ENCODE measurements at regions not wholly inside any gene's neighbourhood (a gene's known extent, or its start where the extent isn't known, plus 50 kb on each side); places are given as distances from the start of the nearest gene placed in this dataset.

- ChIA-PET POLR2A (no interaction called here), CTCF (no interaction called here)
- TF ChIP-seq LEF1 (IDR thresholded peaks at IDR 0.05; ENCODE audit: borderline replicate concordance) = no peak
- no peak for DNase-seq (ENCODE audit: extremely low spot score)
These were observed 290.4 kb upstream of the POU3F3 start for GRCh38 chr2:104563398-104563996.

GRCh38 chr2:104568247-104568646 is 285.7 kb upstream of the POU3F3 start:
- no peak for DNase-seq (ENCODE audit: extremely low spot score)
- CTCF ChIA-PET = no interaction called here
- POLR2A ChIA-PET = no interaction called here
- no peak for TF ChIP-seq FOXA1 (IDR thresholded peaks at IDR 0.05)
- no peak for TF ChIP-seq SUZ12 (IDR thresholded peaks at IDR 0.05)
- no peak for TF ChIP-seq PKNOX1 (IDR thresholded peaks at IDR 0.05)
- TF ChIP-seq BHLHE40 (IDR thresholded peaks at IDR 0.05; ENCODE audit: borderline replicate concordance) = no peak
- no peak for TF ChIP-seq CTBP1 (IDR thresholded peaks at IDR 0.05; ENCODE audit: borderline replicate concordance)
- no peak for TF ChIP-seq ZNF384 (IDR thresholded peaks at IDR 0.05)
- TF ChIP-seq FOXM1 (IDR thresholded peaks at IDR 0.05; ENCODE audit: borderline replicate concordance) = no peak
- TF ChIP-seq SP1 (IDR thresholded peaks at IDR 0.05) = no peak
- no peak for TF ChIP-seq L3MBTL2 (conservative IDR thresholded peaks at IDR 0.05)
- TF ChIP-seq NFRKB (IDR thresholded peaks at IDR 0.05) = no peak
- no peak for TF ChIP-seq ARNT (IDR thresholded peaks at IDR 0.05)
- TF ChIP-seq ELF4 (IDR thresholded peaks at IDR 0.05) = no peak
- no peak for TF ChIP-seq LEF1 (IDR thresholded peaks at IDR 0.05; ENCODE audit: borderline replicate concordance)
- TF ChIP-seq FOXK2 (IDR thresholded peaks at IDR 0.05) = no peak
- TF ChIP-seq TARDBP (IDR thresholded peaks at IDR 0.05) = no peak
- TF ChIP-seq HDGF (IDR thresholded peaks at IDR 0.05; ENCODE audit: borderline replicate concordance) = no peak

GRCh38 chr2:104570259-104570658 is 283.7 kb upstream of the POU3F3 start:
- TF ChIP-seq ARNT (IDR thresholded peaks at IDR 0.05) (no peak), ELF4 (IDR thresholded peaks at IDR 0.05) (no peak), SP1 (IDR thresholded peaks at IDR 0.05) (no peak), SUZ12 (IDR thresholded peaks at IDR 0.05) (no peak), CTBP1 (IDR thresholded peaks at IDR 0.05; ENCODE audit: borderline replicate concordance) (no peak), L3MBTL2 (conservative IDR thresholded peaks at IDR 0.05) (no peak), ZNF384 (IDR thresholded peaks at IDR 0.05) (no peak), BHLHE40 (IDR thresholded peaks at IDR 0.05; ENCODE audit: borderline replicate concordance) (no peak), HDGF (IDR thresholded peaks at IDR 0.05; ENCODE audit: borderline replicate concordance) (no peak), PKNOX1 (IDR thresholded peaks at IDR 0.05) (no peak), FOXA1 (IDR thresholded peaks at IDR 0.05) (no peak), LEF1 (IDR thresholded peaks at IDR 0.05; ENCODE audit: borderline replicate concordance) (no peak), NFRKB (IDR thresholded peaks at IDR 0.05) (no peak), FOXK2 (IDR thresholded peaks at IDR 0.05) (no peak), TARDBP (IDR thresholded peaks at IDR 0.05) (no peak), FOXM1 (IDR thresholded peaks at IDR 0.05; ENCODE audit: borderline replicate concordance) (no peak)
- no peak for DNase-seq (ENCODE audit: extremely low spot score)
- ChIA-PET CTCF (no interaction called here), POLR2A (no interaction called here)

GRCh38 chr2:104572834-104573233 is 281.1 kb upstream of the POU3F3 start:
- no peak for DNase-seq (ENCODE audit: extremely low spot score)
- no peak for TF ChIP-seq TARDBP (IDR thresholded peaks at IDR 0.05)
- TF ChIP-seq FOXK2 (IDR thresholded peaks at IDR 0.05) = no peak
- no peak for TF ChIP-seq PKNOX1 (IDR thresholded peaks at IDR 0.05)
- TF ChIP-seq CTBP1 (IDR thresholded peaks at IDR 0.05; ENCODE audit: borderline replicate concordance) = no peak
- TF ChIP-seq ARNT (IDR thresholded peaks at IDR 0.05) = no peak
- TF ChIP-seq BHLHE40 (IDR thresholded peaks at IDR 0.05; ENCODE audit: borderline replicate concordance) = no peak
- no peak for TF ChIP-seq ZNF384 (IDR thresholded peaks at IDR 0.05)
- TF ChIP-seq SUZ12 (IDR thresholded peaks at IDR 0.05) = no peak
- TF ChIP-seq SP1 (IDR thresholded peaks at IDR 0.05) = no peak
- TF ChIP-seq FOXA1 (IDR thresholded peaks at IDR 0.05) = no peak
- TF ChIP-seq ELF4 (IDR thresholded peaks at IDR 0.05) = no peak
- no peak for TF ChIP-seq L3MBTL2 (conservative IDR thresholded peaks at IDR 0.05)
- no peak for TF ChIP-seq NFRKB (IDR thresholded peaks at IDR 0.05)
- no peak for TF ChIP-seq HDGF (IDR thresholded peaks at IDR 0.05; ENCODE audit: borderline replicate concordance)
- no peak for TF ChIP-seq FOXM1 (IDR thresholded peaks at IDR 0.05; ENCODE audit: borderline replicate concordance)
- TF ChIP-seq LEF1 (IDR thresholded peaks at IDR 0.05; ENCODE audit: borderline replicate concordance) = no peak
- ChIA-PET POLR2A (no interaction called here), CTCF (no interaction called here)

- ChIA-PET CTCF (no interaction called here), POLR2A (no interaction called here)
- TF ChIP-seq TARDBP (IDR thresholded peaks at IDR 0.05) (no peak), ARNT (IDR thresholded peaks at IDR 0.05) (no peak), NFRKB (IDR thresholded peaks at IDR 0.05) (no peak), ELF4 (IDR thresholded peaks at IDR 0.05) (no peak), SUZ12 (IDR thresholded peaks at IDR 0.05) (no peak), ZNF384 (IDR thresholded peaks at IDR 0.05) (no peak)
- no peak for DNase-seq (ENCODE audit: extremely low spot score)
These were observed 279.5 kb upstream of the POU3F3 start for GRCh38 chr2:104574367-104574766.

GRCh38 chr2:104577143-104577542 is 276.8 kb upstream of the POU3F3 start:
- POLR2A ChIA-PET = no interaction called here
- TF ChIP-seq CTBP1 (IDR thresholded peaks at IDR 0.05; ENCODE audit: borderline replicate concordance) (no peak), PKNOX1 (IDR thresholded peaks at IDR 0.05) (no peak), SUZ12 (IDR thresholded peaks at IDR 0.05) (no peak), FOXA1 (IDR thresholded peaks at IDR 0.05) (no peak), ARNT (IDR thresholded peaks at IDR 0.05) (no peak), SP1 (IDR thresholded peaks at IDR 0.05) (no peak), BHLHE40 (IDR thresholded peaks at IDR 0.05; ENCODE audit: borderline replicate concordance) (no peak), TARDBP (IDR thresholded peaks at IDR 0.05) (no peak), FOXK2 (IDR thresholded peaks at IDR 0.05) (no peak), ELF4 (IDR thresholded peaks at IDR 0.05) (no peak), LEF1 (IDR thresholded peaks at IDR 0.05; ENCODE audit: borderline replicate concordance) (no peak), NFRKB (IDR thresholded peaks at IDR 0.05) (no peak), L3MBTL2 (conservative IDR thresholded peaks at IDR 0.05) (no peak), ZNF384 (IDR thresholded peaks at IDR 0.05) (no peak)

More at GRCh38 chr2:104577143-104577542, 276.8 kb upstream of the POU3F3 start:
- CTCF ChIA-PET = no interaction called here
- no peak for DNase-seq (ENCODE audit: extremely low spot score)
